HG03469 (cell line): ENCODE measurements at regions not wholly inside any gene's neighbourhood (a gene's known extent, or its start where the extent isn't known, plus 50 kb on each side); places are given as distances from the start of the nearest gene placed in this dataset.
"Not testable (repeated sequence)": the region's sequence is repeated elsewhere in the genome, so short reads cannot be mapped to it uniquely, and the experiment has no call there.

Experiments used
- ATAC-seq: cut with Tn5 transposase; IDR thresholded peaks from one replicate; pipeline ENCODE4 v1.9.1; 2021; ENCODE audit warnings: mild to moderate bottlenecking, moderate library complexity, moderate number of reproducible peaks; ENCODE audit not compliant: unreplicated experiment

- ATAC-seq = no peak
These were observed 262.2 kb upstream of the INTU start for GRCh38 chr4:127370604-127371003.

DNA sequence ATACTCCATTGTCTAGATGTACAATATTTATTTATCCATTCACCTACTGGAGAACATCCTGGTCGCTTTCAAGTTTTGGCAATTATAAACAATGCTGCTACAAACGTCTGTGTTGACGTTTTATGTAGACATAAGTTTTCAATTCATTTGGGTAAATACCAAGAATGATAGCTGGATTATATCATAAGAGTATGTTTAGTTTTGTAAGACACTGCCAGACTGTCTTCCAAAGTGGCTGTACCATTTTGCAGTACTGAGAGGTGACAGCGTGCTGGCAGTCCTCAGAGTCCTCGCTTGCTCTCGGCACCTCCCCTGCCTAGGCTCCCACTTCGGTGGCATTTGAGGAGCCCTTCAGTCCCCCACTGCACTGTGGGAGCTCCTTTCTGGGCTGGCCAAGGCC lies 253.3 kb upstream of the INTU start:
- ATAC-seq = no peak

- ATAC-seq = not testable (repeated sequence)
These were observed 252.8 kb upstream of the INTU start for GRCh38 chr4:127379948-127380347.

DNA sequence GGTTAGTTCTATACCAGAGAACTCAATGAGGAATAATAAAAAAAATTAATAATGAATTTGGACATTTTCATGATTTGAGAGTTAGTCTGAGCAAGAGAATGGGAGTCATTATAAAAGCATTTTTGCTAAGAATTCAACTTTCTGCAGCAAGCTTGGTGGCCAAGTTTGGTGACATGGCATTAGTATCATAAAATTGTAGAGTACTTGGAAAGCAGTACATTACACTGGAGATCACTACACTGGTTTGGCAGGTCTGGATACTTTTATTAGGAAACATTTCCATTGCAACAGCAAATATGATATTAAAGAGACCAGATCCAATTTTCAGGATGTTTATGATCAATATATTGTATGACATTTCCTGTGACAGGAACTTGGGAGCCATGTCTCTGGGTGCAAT lies 249.1 kb upstream of the INTU start:
- ATAC-seq = no peak

DNA sequence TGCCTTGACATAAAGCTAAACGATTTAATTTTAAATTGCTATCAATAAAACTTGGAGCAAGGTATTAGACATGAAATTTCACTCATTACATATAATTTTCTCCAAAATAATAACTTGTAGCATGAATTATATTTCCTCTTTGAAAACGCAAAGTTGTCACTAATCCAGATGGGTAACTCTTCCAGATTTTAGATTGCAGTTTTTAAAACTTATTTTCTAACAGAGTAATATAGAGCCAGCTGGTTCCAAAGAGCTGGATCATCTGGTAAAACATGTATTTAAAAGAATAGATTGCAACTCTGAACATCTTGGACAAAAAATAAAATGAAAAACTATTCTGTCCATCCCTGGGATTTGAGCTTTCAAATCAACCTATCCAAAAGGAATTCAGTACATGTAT lies 238.2 kb upstream of the INTU start:
- no peak for ATAC-seq

GRCh38 chr4:127400276-127400675 lies 232.5 kb upstream of the INTU start:
- ATAC-seq = no peak

DNA sequence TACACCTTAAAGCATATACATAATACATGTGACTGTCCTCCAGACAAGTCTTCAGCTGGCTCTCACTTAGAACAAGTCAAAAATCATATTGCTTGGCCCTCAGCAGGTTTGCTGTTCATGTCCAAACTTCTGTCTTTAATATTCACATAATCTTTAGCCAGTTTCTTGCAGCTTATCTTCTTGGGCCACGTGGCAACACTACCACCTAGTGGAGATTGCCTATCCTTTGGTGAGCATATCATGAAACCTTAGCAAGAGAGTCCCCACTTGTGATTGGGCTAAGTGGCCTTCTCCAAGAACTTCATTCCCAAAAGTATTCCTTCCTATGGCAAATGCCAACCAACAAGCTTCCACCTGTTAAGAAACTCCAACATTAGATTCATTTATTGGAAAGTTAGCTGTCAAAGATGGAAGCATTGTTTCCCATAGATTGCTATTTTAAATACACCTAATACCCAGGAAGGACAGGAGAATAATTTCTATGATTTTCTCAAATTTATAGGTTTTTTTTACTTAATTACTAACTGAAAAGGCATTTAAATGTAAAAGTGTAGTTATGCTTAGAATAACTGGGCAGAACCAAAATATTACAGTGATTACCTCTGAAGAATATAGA lies 231.9 kb upstream of the INTU start:
- peak; percentile 77 for ATAC-seq

- no peak for ATAC-seq
These were observed 229.2 kb upstream of the INTU start for GRCh38 chr4:127403471-127404084.

DNA sequence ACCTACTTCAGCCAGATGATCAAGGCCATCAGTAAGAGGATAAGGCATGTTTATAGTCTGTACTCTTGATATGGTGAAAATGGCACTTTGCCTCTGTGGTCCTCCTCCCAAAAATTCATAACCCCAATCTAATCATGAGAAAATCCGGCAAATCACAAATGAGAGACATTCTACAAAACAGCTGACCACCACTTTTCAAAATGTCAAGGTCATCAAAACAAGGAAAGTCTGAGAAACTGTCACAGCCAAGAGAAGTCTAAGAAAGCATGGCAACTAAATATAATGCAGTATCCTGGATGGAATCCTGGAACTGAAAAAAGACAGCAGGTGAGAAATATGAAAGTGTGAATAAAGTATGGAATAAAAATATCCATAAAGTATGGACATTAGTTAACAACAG lies 226.6 kb upstream of the INTU start:
- ATAC-seq = no peak

DNA sequence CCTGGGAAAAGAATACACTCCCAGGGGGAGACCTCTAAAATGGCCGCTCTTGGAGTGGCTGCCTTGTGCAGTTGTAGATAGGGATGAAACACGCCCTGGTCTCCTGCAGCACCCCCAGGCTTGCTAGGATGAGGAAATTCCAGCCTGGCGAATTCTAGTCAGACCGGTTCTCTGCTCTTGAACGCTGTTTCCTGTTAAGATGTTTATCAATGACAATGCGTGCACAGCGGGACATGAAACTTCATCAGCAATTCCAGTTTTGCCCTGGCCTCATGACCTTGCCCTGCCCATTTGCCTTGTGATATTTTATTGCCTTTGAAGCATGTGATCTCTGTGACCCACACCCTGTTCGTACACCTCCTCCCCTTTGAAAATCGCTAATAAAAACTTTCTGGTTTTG lies 225.2 kb upstream of the INTU start:
- not testable (repeated sequence) for ATAC-seq

- no peak for ATAC-seq
These were observed 222.6 kb upstream of the INTU start for GRCh38 chr4:127410201-127410600.

DNA sequence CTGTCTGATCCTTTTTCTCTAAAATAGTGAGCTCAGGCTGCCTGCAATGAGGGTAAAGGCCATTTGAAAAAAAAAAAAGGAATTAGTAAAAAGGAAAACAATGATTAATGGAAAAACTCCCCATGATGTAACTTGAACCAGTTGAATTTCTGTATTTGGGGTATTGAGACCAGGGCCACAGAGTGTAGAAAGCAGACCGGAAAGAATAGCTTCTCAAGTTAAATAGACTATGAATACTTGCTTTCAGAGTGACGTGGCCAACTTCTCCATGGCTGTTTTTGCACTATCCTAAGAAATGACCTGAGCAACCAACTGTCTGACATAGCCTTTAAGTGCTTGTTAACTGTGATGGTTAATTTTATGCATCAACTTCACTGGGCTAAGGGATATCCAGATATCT lies 222.1 kb upstream of the INTU start:
- ATAC-seq = no peak

DNA sequence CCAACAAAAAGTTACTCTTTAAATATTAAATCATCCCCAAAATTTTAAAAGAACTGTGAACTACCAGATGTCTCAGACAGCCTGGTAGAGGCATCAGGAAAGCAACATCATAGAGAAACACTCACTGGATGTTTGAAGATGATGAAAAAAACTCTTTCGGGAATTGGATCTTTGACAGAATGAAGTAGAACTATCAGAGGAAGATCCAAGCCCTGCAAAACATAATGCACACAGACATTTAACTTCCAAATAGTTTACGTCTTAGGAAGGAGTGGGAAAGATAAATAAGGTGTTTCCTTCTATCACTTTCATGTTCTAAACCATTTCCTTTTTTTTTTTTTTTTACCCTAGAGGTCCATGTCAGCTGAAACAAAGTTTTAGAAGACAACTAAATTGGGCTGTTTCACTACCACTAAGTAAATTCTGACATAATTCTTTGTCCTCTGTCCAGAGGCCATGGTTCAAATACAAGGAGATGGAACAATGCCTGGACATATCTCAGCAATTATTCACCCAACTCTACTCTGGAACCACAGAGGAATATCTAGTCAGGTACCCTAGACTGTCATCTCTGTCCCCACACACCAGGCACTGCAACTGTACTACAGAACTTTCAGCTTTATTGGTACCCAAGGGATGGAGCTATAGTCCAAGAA lies 217.7 kb upstream of the INTU start:
- no peak for ATAC-seq

DNA sequence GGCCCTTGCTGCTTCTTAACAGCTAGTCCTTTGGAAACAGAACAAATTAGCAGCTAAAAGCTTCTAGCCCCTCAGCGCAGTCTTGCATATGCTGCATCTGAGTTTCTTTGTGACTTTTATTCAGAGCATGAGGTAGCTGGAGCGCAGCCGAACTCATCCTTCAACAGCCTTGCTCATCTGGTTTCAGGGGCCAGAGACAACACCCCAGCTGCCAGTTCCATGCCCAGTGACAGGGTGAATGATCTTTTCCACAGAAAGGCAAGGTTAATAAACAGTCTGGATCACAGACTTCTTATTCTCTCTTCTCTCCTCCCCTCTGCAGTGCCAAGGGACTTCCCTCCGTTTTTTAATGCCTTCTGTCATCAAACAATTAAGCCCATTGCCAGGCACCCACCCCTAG lies 216.6 kb upstream of the INTU start:
- ATAC-seq = no peak

GRCh38 chr4:127417885-127418535 lies 214.7 kb upstream of the INTU start:
- no peak for ATAC-seq

DNA sequence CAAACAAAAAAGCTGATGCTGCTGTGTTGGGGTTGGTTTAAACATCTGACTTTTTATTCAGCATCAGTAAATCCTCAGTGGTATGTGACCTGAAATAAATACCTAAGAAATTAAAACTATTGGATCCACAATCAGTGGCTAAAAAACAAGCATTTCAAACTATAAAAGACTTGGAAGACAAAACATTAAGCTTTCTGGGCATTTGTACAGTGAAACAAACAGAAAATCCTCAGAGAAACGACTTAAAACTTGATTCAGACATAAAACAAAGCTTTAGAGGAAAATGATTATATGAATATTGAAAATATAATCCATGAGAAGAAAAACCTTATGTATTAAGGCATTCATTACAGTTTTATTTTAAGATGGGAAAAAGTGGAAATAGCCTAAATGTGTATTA lies 213.3 kb upstream of the INTU start:
- no peak for ATAC-seq

GRCh38 chr4:127421437-127421836 lies 211.3 kb upstream of the INTU start:
- ATAC-seq = no peak

GRCh38 chr4:127425202-127425845 lies 207.4 kb upstream of the INTU start:
- ATAC-seq = no peak

DNA sequence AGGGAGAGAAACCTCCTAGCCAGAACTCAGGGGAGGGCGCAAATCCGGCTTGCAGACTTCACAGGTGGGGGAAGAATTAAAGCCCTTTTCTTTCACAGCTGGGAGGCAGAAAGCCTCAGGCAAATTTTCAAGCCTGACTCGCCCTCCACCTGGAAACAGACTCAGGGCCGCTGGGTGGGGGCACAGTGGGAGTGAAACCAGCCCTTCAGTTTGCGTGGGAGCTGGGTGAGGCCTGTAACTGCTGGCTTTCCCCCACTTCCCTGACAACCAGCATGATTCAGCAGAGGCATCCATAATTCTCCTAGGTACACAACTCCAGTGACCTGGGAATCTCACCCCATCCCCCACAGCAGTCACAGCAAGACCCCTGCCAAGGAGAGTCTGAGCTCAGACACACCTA lies 206.9 kb upstream of the INTU start:
- ATAC-seq = no peak

DNA sequence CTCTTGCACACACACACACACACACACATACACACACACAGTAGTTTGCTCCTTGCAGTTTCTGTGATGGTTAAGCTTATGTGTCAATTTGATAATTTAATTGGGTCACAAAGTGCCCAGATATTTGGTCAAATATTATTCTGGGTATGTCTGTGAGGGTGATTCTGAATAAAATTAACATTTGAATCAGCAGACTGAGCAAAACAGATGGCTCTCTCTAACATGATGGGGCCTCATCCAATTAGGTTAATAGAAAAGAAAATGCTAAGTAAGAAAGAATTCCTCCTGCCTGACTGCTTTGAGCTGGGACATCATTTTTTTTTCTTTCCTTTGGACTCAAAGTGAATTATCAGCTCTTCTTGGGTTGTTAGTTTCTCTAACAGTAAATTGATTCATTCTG lies 191.2 kb upstream of the INTU start:
- no peak for ATAC-seq

- no peak for ATAC-seq
These were observed 187.3 kb upstream of the INTU start for GRCh38 chr4:127445471-127445870.
